H9 (cell line): ENCODE measurements at regions not wholly inside any gene's neighbourhood (a gene's known extent, or its start where the extent isn't known, plus 50 kb on each side); places are given as distances from the start of the nearest gene placed in this dataset.

Experiments used
- DNase-seq: peaks from one replicate; pipeline ENCODE4 v3.0.0-alpha.2; 2017
- H2AFZ ChIP-seq: one replicate; pipeline ENCODE4 v1.6.1; 2013; ENCODE audit warnings: mild to moderate bottlenecking, low read length, control low read depth, moderate library complexity
- H2AK5ac ChIP-seq: 2 replicates; pipeline ENCODE4 v1.6.1; 2013; ENCODE audit warnings: low read length, control low read depth, mixed read lengths; ENCODE audit not compliant: insufficient read length
- H2BK120ac ChIP-seq: one replicate; pipeline ENCODE4 v1.6.1; 2013; ENCODE audit warnings: low read depth, mild to moderate bottlenecking, low read length, control low read depth, inconsistent platforms; ENCODE audit not compliant: poor library complexity, severe bottlenecking
- H2BK12ac ChIP-seq: 2 replicates; pipeline ENCODE4 v1.6.1; 2013; ENCODE audit warnings: low read length, control low read depth, mixed read lengths, low read depth; ENCODE audit not compliant: insufficient read length
- H2BK15ac ChIP-seq: 2 replicates; pipeline ENCODE4 v1.6.1; 2013; ENCODE audit warnings: low read depth, low read length, control low read depth
- H2BK20ac ChIP-seq: one replicate; pipeline ENCODE4 v1.6.1; 2013; ENCODE audit warnings: low read depth, mild to moderate bottlenecking, low read length, control low read depth, inconsistent platforms; ENCODE audit not compliant: poor library complexity, severe bottlenecking
- H2BK5ac ChIP-seq: 2 replicates; pipeline ENCODE4 v1.6.1; 2013; ENCODE audit warnings: low read length, control low read depth, mixed read lengths; ENCODE audit not compliant: insufficient read length
- H3K14ac ChIP-seq: 2 replicates; pipeline ENCODE4 v1.6.1; 2013; ENCODE audit warnings: low read length, control low read depth; ENCODE audit not compliant: insufficient read depth
- H3K18ac ChIP-seq: 2 replicates; pipeline ENCODE4 v1.6.1; 2013; ENCODE audit warnings: low read depth, mild to moderate bottlenecking, mixed read lengths, low read length, control low read depth; ENCODE audit not compliant: insufficient read length
- H3K23ac ChIP-seq: 2 replicates; pipeline ENCODE4 v1.6.1; 2013; ENCODE audit warnings: low read length, control low read depth, mixed read lengths, low read depth; ENCODE audit not compliant: insufficient read length
- H3K23me2 ChIP-seq: 2 replicates; pipeline ENCODE4 v1.6.1; 2013; ENCODE audit warnings: low read depth, mild to moderate bottlenecking, mixed read lengths, low read length, control low read depth; ENCODE audit not compliant: insufficient read length, poor library complexity, severe bottlenecking
- H3K27ac ChIP-seq: 2 replicates; pipeline ENCODE4 v1.5.1; 2013; ENCODE audit warnings: low read length, control low read depth, mixed read lengths, low read depth; ENCODE audit not compliant: insufficient read length
- H3K27me3 ChIP-seq: 2 replicates; pipeline ENCODE4 v1.6.1; 2013; ENCODE audit warnings: low read length, control low read depth, inconsistent platforms; ENCODE audit not compliant: insufficient read depth
- H3K4ac ChIP-seq: 2 replicates; pipeline ENCODE4 v1.6.1; 2013; ENCODE audit warnings: low read depth, mild to moderate bottlenecking, control low read depth, inconsistent platforms, low read length, moderate library complexity
- H3K4me1 ChIP-seq: 2 replicates; pipeline ENCODE4 v1.6.1; 2013; ENCODE audit warnings: low read length, control low read depth, inconsistent platforms; ENCODE audit not compliant: insufficient read depth
- H3K4me2 ChIP-seq: 2 replicates; pipeline ENCODE4 v1.6.1; 2013; ENCODE audit warnings: low read length, control low read depth, mixed read lengths; ENCODE audit not compliant: insufficient read length, insufficient read depth
- H3K56ac ChIP-seq: 2 replicates; pipeline ENCODE4 v1.6.1; 2013; ENCODE audit warnings: low read depth, mild to moderate bottlenecking, mixed read lengths, low read length, control low read depth; ENCODE audit not compliant: insufficient read length
- H3K79me1 ChIP-seq: 2 replicates; pipeline ENCODE4 v1.6.1; 2013; ENCODE audit warnings: low read depth, mild to moderate bottlenecking, moderate library complexity, low read length, control low read depth, inconsistent platforms; ENCODE audit not compliant: insufficient read depth, poor library complexity, severe bottlenecking
- H3K79me2 ChIP-seq: 2 replicates; pipeline ENCODE4 v1.6.1; 2013; ENCODE audit warnings: low read length, control low read depth, inconsistent platforms; ENCODE audit not compliant: insufficient read depth
- H3K9ac ChIP-seq: 2 replicates; pipeline ENCODE4 v1.6.1; 2013; ENCODE audit warnings: low read length, control low read depth, mixed read lengths; ENCODE audit not compliant: insufficient read length; ENCODE audit errors: extremely low read depth
- H3K9me3 ChIP-seq: one replicate; pipeline ENCODE4 v1.6.1; 2013; ENCODE audit warnings: low read depth, low read length, inconsistent platforms; ENCODE audit not compliant: control insufficient read depth
- H3T11ph ChIP-seq: one replicate; pipeline ENCODE4 v1.6.1; 2013; ENCODE audit warnings: mild to moderate bottlenecking, low read length, control low read depth, inconsistent platforms
- H4K20me1 ChIP-seq: one replicate; pipeline ENCODE4 v1.6.1; 2013; ENCODE audit not compliant: control insufficient read depth, insufficient read length, insufficient read depth
- H4K5ac ChIP-seq: 2 replicates; pipeline ENCODE4 v1.6.1; 2013; ENCODE audit warnings: low read depth, mild to moderate bottlenecking, mixed read lengths, low read length, control low read depth; ENCODE audit not compliant: insufficient read length
- H4K8ac ChIP-seq: replicated peaks from 2 replicates; pipeline ENCODE4 v1.6.1; 2013; ENCODE audit warnings: low read length, control low read depth, mixed read lengths, low read depth; ENCODE audit not compliant: insufficient read length
- H4K91ac ChIP-seq: 2 replicates; pipeline ENCODE4 v1.6.1; 2013; ENCODE audit warnings: low read depth, mild to moderate bottlenecking, moderate library complexity, mixed read lengths, low read length, control low read depth; ENCODE audit not compliant: insufficient read length
- H3K27ac Mint-ChIP-seq, 3 experiments: 2 replicates in 2 of 3; 3 replicates in 1 of 3; pipeline ENCODE4 v1.8.0; 2020 to 2021; ENCODE audit warnings: mixed read lengths in 3 of 3, mild to moderate bottlenecking in 1 of 3, moderate library complexity in 1 of 3
- H3K27me3 Mint-ChIP-seq: 2 replicates; pipeline ENCODE4 v1.8.0; 2021; ENCODE audit warnings: low read depth, mild to moderate bottlenecking, moderate library complexity, mixed read lengths
- H3K36me3 Mint-ChIP-seq, 3 experiments: 2 replicates in 2 of 3; 3 replicates in 1 of 3; pipeline ENCODE4 v1.8.0; 2020 to 2021; ENCODE audit warnings: low read depth in 3 of 3, mixed read lengths in 3 of 3; ENCODE audit not compliant: insufficient read depth in 1 of 3
- H3K4me1 Mint-ChIP-seq, 2 experiments: 2 replicates each; pipeline ENCODE4 v1.8.0; 2020; ENCODE audit warnings: mixed read lengths in 2 of 2
- H3K4me3 Mint-ChIP-seq, 2 experiments: 2 replicates in 1 of 2; 3 replicates in 1 of 2; pipeline ENCODE4 v1.8.0; 2020 to 2021; ENCODE audit warnings: mild to moderate bottlenecking in 2 of 2, mixed read lengths in 2 of 2, moderate library complexity in 1 of 2
- H3K9me3 Mint-ChIP-seq, 2 experiments: 2 replicates in 1 of 2; 3 replicates in 1 of 2; pipeline ENCODE4 v1.8.0; 2020; ENCODE audit warnings: mild to moderate bottlenecking in 2 of 2, mixed read lengths in 2 of 2, moderate library complexity in 1 of 2
- WGBS: extraction: QIAGEN DNeasy Blood & Tissue Kit; methylation state at CpG from one replicate; pipeline ENCODE4 v1.1.7; 2013; ENCODE audit warnings: missing lambda C conversion rate, low lambda C conversion rate, mixed read lengths; ENCODE audit not compliant: insufficient read length; ENCODE audit errors: extremely low coverage; 5-methylcytosine and 5-hydroxymethylcytosine counted together
- TF ChIP-seq, protein P1 (sequence below): fragments of 200-600 bp; sonication (generic); conservative IDR thresholded peaks from 3 replicates; pipeline ENCODE4 v1.8.0; 2021; ENCODE audit warnings: antibody characterized with exemption, mild to moderate bottlenecking

DNA sequence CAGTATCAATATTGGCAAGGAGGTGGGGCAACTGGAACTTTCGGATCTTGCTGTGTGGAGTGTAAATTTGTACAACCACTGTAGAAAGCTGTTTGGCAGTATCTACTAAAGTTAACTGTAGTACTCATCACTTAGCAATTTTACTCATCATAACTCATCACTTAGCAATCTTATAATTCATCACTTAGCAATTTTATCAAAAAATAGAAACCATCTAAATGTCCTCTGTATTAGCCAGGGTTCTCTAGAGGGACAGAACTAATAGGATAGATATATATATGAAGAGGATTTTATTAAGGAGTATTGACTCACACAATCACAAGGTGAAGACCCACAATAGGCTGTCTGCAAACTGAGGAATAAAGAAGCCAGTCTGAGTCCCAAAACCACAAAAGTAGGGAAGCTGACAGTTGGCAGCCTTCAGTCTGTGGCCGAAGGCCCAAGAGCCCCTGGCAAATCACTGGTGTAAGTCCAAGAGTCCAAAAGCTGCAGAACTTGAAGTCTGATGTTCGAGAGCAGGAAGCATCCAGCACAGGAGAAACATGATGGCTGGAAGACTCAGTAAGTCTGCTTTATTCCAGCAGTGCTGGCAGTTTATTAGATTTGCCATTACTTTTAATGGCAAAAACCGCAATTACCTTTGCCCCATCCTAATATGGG is 92.9 kb upstream of the USP47 start:
- Histone ChIP-seq H2AFZ (no peak overlapping the region), H3K9ac (no peak overlapping the region), H3K27ac (no peak overlapping the region), H3K79me2 (no peaks in the 10 kb centered on the region), H3K4me1 (no peaks in the 10 kb centered on the region), H4K8ac (no peak overlapping the region), H3K79me1 (no peaks in the 10 kb centered on the region), H2BK20ac (no peak overlapping the region), H3K56ac (no peak overlapping the region), H3K27me3 (no peaks in the 10 kb centered on the region), H2BK120ac (no peak overlapping the region), H2AK5ac (no peak overlapping the region), H3K4ac (no peak overlapping the region), H2BK5ac (no peak overlapping the region), H4K5ac (no peak overlapping the region), H2BK12ac (no peak overlapping the region), H3T11ph (no peak overlapping the region), H3K18ac (no peak overlapping the region), H4K20me1 (no peaks in the 10 kb centered on the region), H4K91ac (no peak overlapping the region), H3K23me2 (no peaks in the 10 kb centered on the region), H3K4me2 (no peak overlapping the region), H2BK15ac (no peak overlapping the region), H3K23ac (no peak overlapping the region), H3K14ac (no peak overlapping the region), H3K9me3 (no peaks in the 10 kb centered on the region)
- no CpG with 5 or more reads among the region's 4 CpGs for WGBS
- H3K9me3 Mint-ChIP-seq: peaks cover 6 to 15% of the 10 kb centered on the region in 2 experiments
- TF ChIP-seq, protein P1, sequence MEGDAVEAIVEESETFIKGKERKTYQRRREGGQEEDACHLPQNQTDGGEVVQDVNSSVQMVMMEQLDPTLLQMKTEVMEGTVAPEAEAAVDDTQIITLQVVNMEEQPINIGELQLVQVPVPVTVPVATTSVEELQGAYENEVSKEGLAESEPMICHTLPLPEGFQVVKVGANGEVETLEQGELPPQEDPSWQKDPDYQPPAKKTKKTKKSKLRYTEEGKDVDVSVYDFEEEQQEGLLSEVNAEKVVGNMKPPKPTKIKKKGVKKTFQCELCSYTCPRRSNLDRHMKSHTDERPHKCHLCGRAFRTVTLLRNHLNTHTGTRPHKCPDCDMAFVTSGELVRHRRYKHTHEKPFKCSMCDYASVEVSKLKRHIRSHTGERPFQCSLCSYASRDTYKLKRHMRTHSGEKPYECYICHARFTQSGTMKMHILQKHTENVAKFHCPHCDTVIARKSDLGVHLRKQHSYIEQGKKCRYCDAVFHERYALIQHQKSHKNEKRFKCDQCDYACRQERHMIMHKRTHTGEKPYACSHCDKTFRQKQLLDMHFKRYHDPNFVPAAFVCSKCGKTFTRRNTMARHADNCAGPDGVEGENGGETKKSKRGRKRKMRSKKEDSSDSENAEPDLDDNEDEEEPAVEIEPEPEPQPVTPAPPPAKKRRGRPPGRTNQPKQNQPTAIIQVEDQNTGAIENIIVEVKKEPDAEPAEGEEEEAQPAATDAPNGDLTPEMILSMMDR: no peak
- peaks cover 2% of the 10 kb centered on the region for H3K27me3 Mint-ChIP-seq
- H3K4me3 Mint-ChIP-seq: no peak overlapping the region
- H3K4me1 Mint-ChIP-seq: peaks cover 14% of the 10 kb centered on the region in 2 experiments
- no peak for DNase-seq
- H3K36me3 Mint-ChIP-seq: peaks cover 0 to 7% (median 6%) of the 10 kb centered on the region in 3 experiments; a peak in 3 of 7 replicates
- H3K27ac Mint-ChIP-seq: no peak overlapping the region
